ENCODE measurements at regions not wholly inside any gene's neighbourhood (a gene's known extent, or its start where the extent isn't known, plus 50 kb on each side); places are given as distances from the start of the nearest gene placed in this dataset.

DNA sequence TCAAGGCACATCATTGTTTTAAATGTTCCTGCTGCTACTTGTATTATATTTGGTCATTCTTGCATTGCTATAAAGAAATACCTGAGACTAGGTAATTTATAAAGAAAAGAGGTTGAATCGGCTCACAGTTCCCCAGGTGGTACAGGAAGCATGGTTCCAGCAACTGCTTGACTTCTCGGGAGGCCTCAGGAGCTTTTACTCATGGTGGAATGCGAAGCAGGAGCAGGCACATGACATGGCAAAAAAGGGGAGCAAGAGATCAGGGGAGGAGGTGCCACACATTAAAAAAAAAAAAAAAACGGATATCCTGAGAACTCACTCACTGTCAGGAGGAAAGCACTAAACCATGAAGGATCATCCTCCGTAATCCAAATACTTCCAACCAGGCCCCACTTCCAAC is 286.9 kb upstream of the PLSCR5 start:
- no peak overlapping the region for H3K9ac ChIP-seq (ENCODE audit: low read length)
- intact Hi-C loops (cut with micrococcal nuclease): no loop called here
- peaks cover 17% of the 10 kb centered on the region; the same call in 1 of the 2 replicates for H3K27me3 ChIP-seq (ENCODE audit: low read length)
- ATAC-seq (no peak), DNase-seq (no peak)
- no peak overlapping the region for H3K4me3 ChIP-seq (ENCODE audit: low read length)
- H3K36me3 ChIP-seq (ENCODE audit: low read depth, low read length): no peaks in the 10 kb centered on the region
- H3K9me3 ChIP-seq (ENCODE audit: low read length): no peaks in the 10 kb centered on the region
- no peaks in the 10 kb centered on the region for H4K20me1 ChIP-seq (ENCODE audit: low read length)
- no peak overlapping the region for H3K27ac ChIP-seq (ENCODE audit: low read length)
- H3K4me1 ChIP-seq (ENCODE audit: insufficient read depth, low read length): no peaks in the 10 kb centered on the region
- no peaks in the 10 kb centered on the region for H3K9me2 ChIP-seq (replicated peaks; ENCODE audit: low read length)
- H2AFZ ChIP-seq (ENCODE audit: low read length): no peak overlapping the region
- BruUV-seq (replicated peaks): no TSS peak
- no peak overlapping the region for H3K4me2 ChIP-seq (ENCODE audit: low read length)
- no peak for TF ChIP-seq EZH2phosphoT487 (IDR thresholded peaks at IDR 0.05; ENCODE audit: borderline replicate concordance, low read length)
- TF ChIP-seq, protein P1, sequence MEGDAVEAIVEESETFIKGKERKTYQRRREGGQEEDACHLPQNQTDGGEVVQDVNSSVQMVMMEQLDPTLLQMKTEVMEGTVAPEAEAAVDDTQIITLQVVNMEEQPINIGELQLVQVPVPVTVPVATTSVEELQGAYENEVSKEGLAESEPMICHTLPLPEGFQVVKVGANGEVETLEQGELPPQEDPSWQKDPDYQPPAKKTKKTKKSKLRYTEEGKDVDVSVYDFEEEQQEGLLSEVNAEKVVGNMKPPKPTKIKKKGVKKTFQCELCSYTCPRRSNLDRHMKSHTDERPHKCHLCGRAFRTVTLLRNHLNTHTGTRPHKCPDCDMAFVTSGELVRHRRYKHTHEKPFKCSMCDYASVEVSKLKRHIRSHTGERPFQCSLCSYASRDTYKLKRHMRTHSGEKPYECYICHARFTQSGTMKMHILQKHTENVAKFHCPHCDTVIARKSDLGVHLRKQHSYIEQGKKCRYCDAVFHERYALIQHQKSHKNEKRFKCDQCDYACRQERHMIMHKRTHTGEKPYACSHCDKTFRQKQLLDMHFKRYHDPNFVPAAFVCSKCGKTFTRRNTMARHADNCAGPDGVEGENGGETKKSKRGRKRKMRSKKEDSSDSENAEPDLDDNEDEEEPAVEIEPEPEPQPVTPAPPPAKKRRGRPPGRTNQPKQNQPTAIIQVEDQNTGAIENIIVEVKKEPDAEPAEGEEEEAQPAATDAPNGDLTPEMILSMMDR (conservative IDR thresholded peaks at IDR 0.05; ENCODE audit: low read depth, low read length): no peak
- no peak for TF ChIP-seq EZH2 (IDR thresholded peaks at IDR 0.05; ENCODE audit: low read length, unreplicated experiment)
- H3F3A ChIP-seq (ENCODE audit: low read length, unreplicated experiment): no peaks in the 10 kb centered on the region
- ChIA-PET POLR2A (ENCODE audit: unreplicated experiment) (no interaction called here), CTCF (no interaction called here)
- no peaks in the 10 kb centered on the region for H3K79me2 ChIP-seq (ENCODE audit: low read length)

DNA sequence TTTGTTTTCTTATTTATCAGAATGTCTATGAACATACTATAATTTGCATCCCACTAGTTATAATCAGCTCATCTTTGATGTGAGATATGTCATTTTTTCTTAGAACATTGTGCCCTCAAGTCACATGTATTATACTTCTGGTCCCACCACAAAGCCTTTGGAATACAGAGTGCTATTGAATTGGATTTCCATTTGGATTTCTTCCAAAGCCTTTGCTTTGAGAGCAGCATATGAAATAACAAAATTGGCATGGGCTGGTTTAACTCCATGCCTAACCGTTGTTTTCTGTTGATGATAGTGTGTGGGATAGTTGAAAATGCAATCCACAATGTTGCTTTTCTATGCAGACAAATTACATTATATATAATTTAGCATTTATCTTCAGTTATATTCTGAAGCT is 284.5 kb upstream of the PLSCR5 start:
- no peaks in the 10 kb centered on the region for H3K4me1 ChIP-seq (ENCODE audit: insufficient read depth, low read length)
- no peak overlapping the region for H3K27ac ChIP-seq (ENCODE audit: low read length)
- no peaks in the 10 kb centered on the region for H3K79me2 ChIP-seq (ENCODE audit: low read length)
- H3K9me2 ChIP-seq (replicated peaks; ENCODE audit: low read length): no peaks in the 10 kb centered on the region
- H3K9me3 ChIP-seq (ENCODE audit: low read length): no peaks in the 10 kb centered on the region
- no peak overlapping the region for H2AFZ ChIP-seq (ENCODE audit: low read length)
- no peak for ATAC-seq
- no peaks in the 10 kb centered on the region for H3K36me3 ChIP-seq (ENCODE audit: low read depth, low read length)
- no peak overlapping the region for H3K4me3 ChIP-seq (ENCODE audit: low read length)
- peaks cover 17% of the 10 kb centered on the region; the same call in 1 of the 2 replicates for H3K27me3 ChIP-seq (ENCODE audit: low read length)
- no peaks in the 10 kb centered on the region for H4K20me1 ChIP-seq (ENCODE audit: low read length)
- TF ChIP-seq, protein P1 (conservative IDR thresholded peaks at IDR 0.05; ENCODE audit: low read depth, low read length): no peak
- TF ChIP-seq EZH2phosphoT487 (IDR thresholded peaks at IDR 0.05; ENCODE audit: borderline replicate concordance, low read length): no peak
- TF ChIP-seq EZH2 (IDR thresholded peaks at IDR 0.05; ENCODE audit: low read length, unreplicated experiment): no peak
- BruUV-seq (replicated peaks): no TSS peak
- no peaks in the 10 kb centered on the region for H3F3A ChIP-seq (ENCODE audit: low read length, unreplicated experiment)
- no peak overlapping the region for H3K9ac ChIP-seq (ENCODE audit: low read length)
- no peak overlapping the region for H3K4me2 ChIP-seq (ENCODE audit: low read length)
- intact Hi-C loops (cut with micrococcal nuclease): no loop called here
- CTCF ChIA-PET: no interaction called here
- POLR2A ChIA-PET (ENCODE audit: unreplicated experiment): interaction anchor here (0.6 kb wide), 1 partner anchor 87 kb away, joined by 4 read pairs; no protein-coding TSS in a partner anchor
- DNase-seq: no peak

DNA sequence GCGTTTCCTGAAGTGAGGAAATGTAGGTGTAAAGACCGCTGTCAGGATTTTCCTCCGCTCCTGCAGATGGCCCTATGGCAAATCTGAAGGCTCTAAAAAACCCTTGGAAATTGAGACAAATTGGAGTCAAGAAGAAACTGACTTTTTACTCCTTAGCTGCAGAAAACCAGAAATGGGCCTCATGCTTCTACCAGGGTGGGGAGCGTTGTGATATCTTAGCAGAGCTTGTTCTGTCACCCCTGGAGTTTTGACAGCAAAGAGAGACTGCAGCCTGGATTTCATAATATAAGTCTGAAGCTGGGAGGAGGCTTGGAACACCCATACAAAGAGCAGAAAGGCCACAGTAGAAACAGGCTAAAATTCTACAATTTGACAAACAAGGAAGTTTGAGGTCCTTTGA is 283.0 kb upstream of the PLSCR5 start:
- Histone ChIP-seq H3K4me2 (ENCODE audit: low read length) (no peak overlapping the region), H3K4me1 (ENCODE audit: insufficient read depth, low read length) (no peaks in the 10 kb centered on the region), H3K9me3 (ENCODE audit: low read length) (no peaks in the 10 kb centered on the region), H3K9ac (ENCODE audit: low read length) (no peak overlapping the region), H3F3A (ENCODE audit: low read length, unreplicated experiment) (no peaks in the 10 kb centered on the region), H3K9me2 (replicated peaks; ENCODE audit: low read length) (no peaks in the 10 kb centered on the region), H3K4me3 (ENCODE audit: low read length) (no peak overlapping the region), H3K27ac (ENCODE audit: low read length) (no peak overlapping the region), H3K79me2 (ENCODE audit: low read length) (no peaks in the 10 kb centered on the region), H4K20me1 (ENCODE audit: low read length) (no peaks in the 10 kb centered on the region), H2AFZ (ENCODE audit: low read length) (no peak overlapping the region), H3K36me3 (ENCODE audit: low read depth, low read length) (no peaks in the 10 kb centered on the region), H3K27me3 (ENCODE audit: low read length) (peaks cover 17% of the 10 kb centered on the region; the same call in 1 of the 2 replicates)
- TF ChIP-seq EZH2phosphoT487 (IDR thresholded peaks at IDR 0.05; ENCODE audit: borderline replicate concordance, low read length) (no peak), EZH2 (IDR thresholded peaks at IDR 0.05; ENCODE audit: low read length, unreplicated experiment) (no peak)
- TF ChIP-seq, protein P1 (conservative IDR thresholded peaks at IDR 0.05; ENCODE audit: low read depth, low read length): no peak
- intact Hi-C loops (cut with micrococcal nuclease): no loop called here
- no peak for ATAC-seq
- ChIA-PET POLR2A (ENCODE audit: unreplicated experiment) (no interaction called here), CTCF (no interaction called here)
- no TSS peak for BruUV-seq (replicated peaks)
- no peak for DNase-seq
